GM12874 (cell line): ENCODE measurements at regions not wholly inside any gene's neighbourhood (a gene's known extent, or its start where the extent isn't known, plus 50 kb on each side); places are given as distances from the start of the nearest gene placed in this dataset.

Experiments used
- CTCF ChIP-seq: IDR thresholded peaks from 2 replicates; pipeline ENCODE4 v1.5.1; 2011; ENCODE audit warnings: low read depth, mild to moderate bottlenecking, control low read depth, low read length, moderate library complexity; ENCODE audit not compliant: insufficient read depth

- no peak for TF ChIP-seq CTCF
Measured at GRCh38 chr5:135108569-135108968, 74.5 kb upstream of the PITX1 start.

DNA sequence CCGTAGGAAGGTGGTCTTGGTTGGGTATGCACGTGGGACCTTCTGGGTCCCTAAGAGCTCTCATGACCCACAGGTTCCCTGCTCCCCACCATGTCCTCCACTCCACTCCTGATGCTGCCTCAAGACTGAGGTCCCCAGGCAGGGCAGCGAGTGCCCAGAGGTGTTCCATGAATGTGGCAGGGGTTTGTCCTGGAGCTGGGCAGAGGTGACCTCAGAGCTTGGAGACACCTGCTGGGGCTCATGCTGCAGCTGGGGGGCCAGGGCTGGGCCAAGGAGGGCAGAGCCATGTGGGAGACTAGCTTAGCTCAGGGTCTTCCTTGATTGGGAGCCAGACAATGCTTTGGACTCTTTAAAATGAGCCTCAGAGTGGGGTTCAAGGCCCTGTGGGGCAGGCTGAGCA, 74.0 kb upstream of the PITX1 start:
- no peak for TF ChIP-seq CTCF

DNA sequence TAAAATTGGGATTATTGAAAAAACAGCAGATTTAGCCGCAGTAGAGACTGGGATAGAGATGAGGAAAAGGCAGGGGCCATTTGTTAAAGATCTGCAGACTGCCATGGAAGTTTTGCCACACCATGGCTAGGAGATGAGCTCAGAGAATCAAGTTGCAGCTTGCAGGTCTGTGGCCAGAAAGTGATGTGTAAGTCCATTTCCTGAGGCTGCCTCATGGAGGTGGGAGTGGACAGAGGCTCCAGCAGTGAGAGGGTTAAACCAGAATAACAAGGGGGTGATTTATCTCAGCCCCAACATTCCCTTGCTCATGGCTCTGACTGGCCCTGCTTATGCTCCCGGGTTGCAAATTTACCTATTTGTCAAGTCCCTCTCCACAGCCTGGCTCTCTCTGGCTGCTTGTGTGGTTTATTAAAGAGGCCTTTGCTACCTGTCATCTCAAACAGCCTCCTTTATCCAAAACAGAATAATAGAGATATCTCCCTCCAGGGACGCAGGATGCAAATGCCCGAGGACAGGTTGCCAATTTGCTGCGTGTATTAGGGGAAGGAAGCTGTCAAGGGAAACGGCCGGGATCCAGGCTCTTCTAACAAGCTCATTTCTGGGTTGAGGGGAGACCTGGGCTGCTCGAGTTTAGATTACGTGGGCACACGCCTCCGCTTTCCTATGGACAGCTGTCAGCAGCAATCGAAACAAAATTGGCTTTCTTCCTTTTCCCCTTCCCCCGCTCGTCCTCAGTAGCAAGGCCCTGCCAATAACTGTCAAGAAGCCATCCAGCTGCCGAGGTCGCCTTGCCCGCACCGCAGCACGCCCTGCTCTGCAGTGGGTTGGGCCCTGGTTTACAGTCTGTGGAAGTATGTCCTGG, 72.8 kb upstream of the PITX1 start:
- TF ChIP-seq CTCF, result no peak

- no peak for TF ChIP-seq CTCF
Measured at GRCh38 chr5:135106136-135106535, 72.1 kb upstream of the PITX1 start.

- no peak for TF ChIP-seq CTCF
Measured at GRCh38 chr5:135105105-135105484, 71.1 kb upstream of the PITX1 start.

DNA sequence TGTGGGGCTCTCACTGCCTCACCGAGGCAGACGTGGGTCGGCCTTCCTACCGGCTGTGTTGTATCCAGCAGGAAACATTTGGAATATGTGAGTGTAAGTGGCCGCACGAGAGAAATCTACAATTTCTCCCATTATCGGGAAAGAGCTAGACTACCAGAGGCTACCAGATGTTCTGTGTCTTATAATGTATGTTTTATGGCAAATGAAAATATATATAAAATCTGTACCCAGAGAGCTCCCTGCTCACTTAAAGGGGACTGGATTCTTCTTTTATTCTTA, 69.5 kb upstream of the PITX1 start:
- TF ChIP-seq CTCF, result no peak

- TF ChIP-seq CTCF, result no peak
Measured at GRCh38 chr5:135102716-135103574, 68.9 kb upstream of the PITX1 start.
